Right atrium auricular region (tissue), 2 donors: ENCODE measurements at regions not wholly inside any gene's neighbourhood (a gene's known extent, or its start where the extent isn't known, plus 50 kb on each side); places are given as distances from the start of the nearest gene placed in this dataset.

Experiments used
- DNase-seq: peaks from one replicate; pipeline ENCODE4 v3.0.0-alpha.2; 2019; ENCODE audit warnings: low spot score
- H3K27ac ChIP-seq, 2 donors: fragments of 200-600 bp; sonication (generic); 1 replicate in 1 of 2; 2 replicates in 1 of 2; pipeline ENCODE4 v1.5.1; 2016 to 2019
- H3K27me3 ChIP-seq, 2 donors: fragments of 200-600 bp; sonication (generic); one replicate each; pipeline versions ENCODE4 v1.5.1 to v1.6.0; 2017 to 2019
- H3K36me3 ChIP-seq: fragments of 200-600 bp; sonication (generic); one replicate; pipeline ENCODE4 v1.5.1; 2016
- H3K4me1 ChIP-seq, 2 donors: fragments of 200-600 bp; sonication (generic); one replicate each; pipeline versions ENCODE4 v1.5.1 to v1.6.0; 2017 to 2019
- H3K4me3 ChIP-seq, 2 donors: fragments of 200-600 bp; sonication (generic); 1 replicate in 1 of 2; 2 replicates in 1 of 2; pipeline ENCODE4 v1.5.1; 2017 to 2019; ENCODE audit warnings: mild to moderate bottlenecking in 1 of 2, moderate library complexity in 1 of 2
- H3K9me3 ChIP-seq, 2 donors: fragments of 200-600 bp; sonication (generic); one replicate each; pipeline ENCODE4 v1.5.1; 2019
- CTCF ChIP-seq, 2 donors: fragments of 200-600 bp; sonication (generic); IDR thresholded peaks; one replicate each; pipeline ENCODE4 v1.5.1; 2019; ENCODE audit warnings: antibody characterized with exemption in 2 of 2

GRCh38 chr7:17699696-17700095 lies 240.6 kb downstream of the SNX13 start:
- no peaks in the 10 kb centered on the region for H3K27me3 ChIP-seq
- H3K9me3 ChIP-seq = peaks cover 0 to 32% of the 10 kb centered on the region in 2 donors
- no peaks in the 10 kb centered on the region for H3K36me3 ChIP-seq

GRCh38 chr7:17700138-17700537 lies 240.2 kb downstream of the SNX13 start:
- H3K27ac ChIP-seq = no peak overlapping the region
- no peaks in the 10 kb centered on the region for H3K36me3 ChIP-seq
- no peak for TF ChIP-seq CTCF (IDR thresholded peaks at IDR 0.05)
- H3K4me3 ChIP-seq = no peak overlapping the region
- peaks cover 0 to 32% of the 10 kb centered on the region in 2 donors for H3K9me3 ChIP-seq
- no peak for DNase-seq
- H3K4me1 ChIP-seq = no peaks in the 10 kb centered on the region
- H3K27me3 ChIP-seq = no peaks in the 10 kb centered on the region

More at GRCh38 chr7:17699696-17700095, 240.6 kb downstream of the SNX13 start:
- DNase-seq = no peak
- no peak for TF ChIP-seq CTCF (IDR thresholded peaks at IDR 0.05)
- H3K4me1 ChIP-seq = no peaks in the 10 kb centered on the region
- H3K4me3 ChIP-seq = no peak overlapping the region
- no peak overlapping the region for H3K27ac ChIP-seq

- no peak overlapping the region for H3K4me3 ChIP-seq
- DNase-seq = no peak
- no peaks in the 10 kb centered on the region for H3K36me3 ChIP-seq
- H3K27ac ChIP-seq = no peak overlapping the region
- H3K4me1 ChIP-seq = no peaks in the 10 kb centered on the region
- no peaks in the 10 kb centered on the region for H3K9me3 ChIP-seq
- TF ChIP-seq CTCF (IDR thresholded peaks at IDR 0.05) = no peak
- no peaks in the 10 kb centered on the region for H3K27me3 ChIP-seq
Observed at GRCh38 chr7:17706275-17706674, 234.0 kb downstream of the SNX13 start.

GRCh38 chr7:17706734-17707133 lies 233.6 kb downstream of the SNX13 start:
- Histone ChIP-seq H3K36me3 (no peaks in the 10 kb centered on the region), H3K9me3 (no peaks in the 10 kb centered on the region), H3K27me3 (no peaks in the 10 kb centered on the region), H3K4me3 (no peak overlapping the region), H3K4me1 (no peaks in the 10 kb centered on the region), H3K27ac (no peak overlapping the region)
- DNase-seq = no peak
- TF ChIP-seq CTCF (IDR thresholded peaks at IDR 0.05) = peak in 1 of 2 donors; percentile 75

GRCh38 chr7:17709127-17709526 lies 231.2 kb downstream of the SNX13 start:
- DNase-seq = no peak
- H3K36me3 ChIP-seq = no peaks in the 10 kb centered on the region
- no peaks in the 10 kb centered on the region for H3K27me3 ChIP-seq
- H3K4me1 ChIP-seq = no peaks in the 10 kb centered on the region
- H3K4me3 ChIP-seq = no peak overlapping the region
- no peaks in the 10 kb centered on the region for H3K9me3 ChIP-seq
- no peak for TF ChIP-seq CTCF (IDR thresholded peaks at IDR 0.05)
- H3K27ac ChIP-seq = no peak overlapping the region

- Histone ChIP-seq H3K4me1 (no peaks in the 10 kb centered on the region), H3K27ac (no peak overlapping the region), H3K4me3 (no peak overlapping the region), H3K36me3 (no peaks in the 10 kb centered on the region), H3K9me3 (no peaks in the 10 kb centered on the region), H3K27me3 (no peaks in the 10 kb centered on the region)
- DNase-seq = no peak
- TF ChIP-seq CTCF (IDR thresholded peaks at IDR 0.05) = no peak
Observed at GRCh38 chr7:17709599-17709998, 230.7 kb downstream of the SNX13 start.
